GM12892 (cell line): ENCODE measurements at regions not wholly inside any gene's neighbourhood (a gene's known extent, or its start where the extent isn't known, plus 50 kb on each side); places are given as distances from the start of the nearest gene placed in this dataset.

Source experiments
- POLR2A ChIP-seq: IDR thresholded peaks from 2 replicates; pipeline ENCODE4 v1.6.1; 2011; ENCODE audit warnings: low read depth, low read length, control low read depth
- POLR2AphosphoS5 ChIP-seq: IDR thresholded peaks from 2 replicates; pipeline ENCODE4 v1.6.1; 2011; ENCODE audit warnings: low read depth, low read length, control low read depth

GRCh38 chr13:20291037-20291436, 58.9 kb upstream of the GJB6 start:
- TF ChIP-seq POLR2AphosphoS5 (no peak), POLR2A (no peak)
